ENCODE measurements at regions not wholly inside any gene's neighbourhood (a gene's known extent, or its start where the extent isn't known, plus 50 kb on each side); places are given as distances from the start of the nearest gene placed in this dataset.
"Not testable (repeated sequence)": the region's sequence is repeated elsewhere in the genome, so short reads cannot be mapped to it uniquely, and the experiment has no call there.

DNA sequence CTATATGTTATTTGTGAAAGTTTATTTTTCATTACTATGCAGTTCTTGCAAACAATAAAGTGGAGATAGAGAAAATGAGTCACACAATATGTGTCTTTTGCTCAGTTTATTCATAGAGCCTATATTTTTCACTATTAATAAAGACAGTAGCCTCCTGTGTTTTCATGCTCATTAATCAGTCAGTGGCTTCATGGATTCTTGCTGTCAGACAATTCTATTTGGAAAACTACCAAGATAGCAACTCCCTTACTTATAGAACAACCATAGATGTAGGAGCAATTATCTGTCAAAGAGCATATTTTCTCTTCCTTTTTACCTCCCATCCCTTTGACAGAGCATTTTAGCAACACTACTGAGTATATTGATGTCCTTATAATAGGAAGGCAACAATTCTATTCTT, 132.7 kb upstream of the CALCR start:
- Histone ChIP-seq H3K4me1 (ENCODE audit: insufficient read depth, low read length) (no peaks in the 10 kb centered on the region), H3K4me3 (replicated peaks in 1 of 3; ENCODE audit: insufficient read depth in 1 of 3, low read depth in 2 of 3, low read length in 3 of 3) (no peak overlapping the region), H3K27me3 (ENCODE audit: control insufficient read depth in 1 of 2, insufficient read depth in 2 of 2, low read length in 2 of 2) (no peaks in the 10 kb centered on the region), H4K20me1 (ENCODE audit: insufficient read depth, low read length) (no peaks in the 10 kb centered on the region), H3K27ac (ENCODE audit: extremely low read length, insufficient read depth, low read length) (no peak overlapping the region), H2AFZ (ENCODE audit: low read length) (no peak overlapping the region), H3K4me2 (ENCODE audit: low read depth, low read length) (no peak overlapping the region), H3K79me2 (ENCODE audit: insufficient read depth, low read length) (no peaks in the 10 kb centered on the region), H3K9me3 (ENCODE audit: low read length) (no peaks in the 10 kb centered on the region), H3K36me3 (replicated peaks in 1 of 2; ENCODE audit: control insufficient read depth in 1 of 2, insufficient read depth in 2 of 2, low read length in 2 of 2) (no peaks in the 10 kb centered on the region), H3K9ac (ENCODE audit: insufficient read depth, low read depth, low read length) (no peak overlapping the region)
- FAIRE-seq (no peak), DNase-seq (ENCODE audit: low spot score) (no peak), ATAC-seq (no peak)
- BruUV-seq (replicated peaks): no TSS peak
- intact Hi-C loops (cut with micrococcal nuclease; ENCODE audit: unreplicated experiment): no loop called here
- TF ChIP-seq RARG (CRISPR knock-in tag; IDR thresholded peaks at IDR 0.05; ENCODE audit: low read depth) (no peak), REL (CRISPR knock-in tag; conservative IDR thresholded peaks at IDR 0.05) (no peak), FLYWCH1 (CRISPR knock-in tag; IDR thresholded peaks at IDR 0.05) (no peak), RXRA (CRISPR knock-in tag; IDR thresholded peaks at IDR 0.05) (no peak), ARHGAP35 (CRISPR knock-in tag; IDR thresholded peaks at IDR 0.05; ENCODE audit: borderline replicate concordance) (no peak), ZNF670 (CRISPR knock-in tag; IDR thresholded peaks at IDR 0.05; ENCODE audit: borderline replicate concordance) (no peak), ZNF563 (CRISPR knock-in tag; IDR thresholded peaks at IDR 0.05) (no peak), ZBTB8A (CRISPR knock-in tag; IDR thresholded peaks at IDR 0.05; ENCODE audit: borderline replicate concordance, low read depth) (no peak), ZNF232 (CRISPR knock-in tag; IDR thresholded peaks at IDR 0.05; ENCODE audit: borderline replicate concordance) (no peak), SETDB1 (CRISPR knock-in tag; IDR thresholded peaks at IDR 0.05; ENCODE audit: borderline replicate concordance) (no peak), ZNF550 (CRISPR knock-in tag; IDR thresholded peaks at IDR 0.05; ENCODE audit: borderline replicate concordance) (no peak), GABPB1 (CRISPR knock-in tag; IDR thresholded peaks at IDR 0.05) (no peak)
- TF ChIP-seq, protein P1, sequence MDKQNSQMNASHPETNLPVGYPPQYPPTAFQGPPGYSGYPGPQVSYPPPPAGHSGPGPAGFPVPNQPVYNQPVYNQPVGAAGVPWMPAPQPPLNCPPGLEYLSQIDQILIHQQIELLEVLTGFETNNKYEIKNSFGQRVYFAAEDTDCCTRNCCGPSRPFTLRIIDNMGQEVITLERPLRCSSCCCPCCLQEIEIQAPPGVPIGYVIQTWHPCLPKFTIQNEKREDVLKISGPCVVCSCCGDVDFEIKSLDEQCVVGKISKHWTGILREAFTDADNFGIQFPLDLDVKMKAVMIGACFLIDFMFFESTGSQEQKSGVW (CRISPR knock-in tag; IDR thresholded peaks at IDR 0.05; ENCODE audit: borderline replicate concordance): no peak
- TF ChIP-seq, protein P2, sequence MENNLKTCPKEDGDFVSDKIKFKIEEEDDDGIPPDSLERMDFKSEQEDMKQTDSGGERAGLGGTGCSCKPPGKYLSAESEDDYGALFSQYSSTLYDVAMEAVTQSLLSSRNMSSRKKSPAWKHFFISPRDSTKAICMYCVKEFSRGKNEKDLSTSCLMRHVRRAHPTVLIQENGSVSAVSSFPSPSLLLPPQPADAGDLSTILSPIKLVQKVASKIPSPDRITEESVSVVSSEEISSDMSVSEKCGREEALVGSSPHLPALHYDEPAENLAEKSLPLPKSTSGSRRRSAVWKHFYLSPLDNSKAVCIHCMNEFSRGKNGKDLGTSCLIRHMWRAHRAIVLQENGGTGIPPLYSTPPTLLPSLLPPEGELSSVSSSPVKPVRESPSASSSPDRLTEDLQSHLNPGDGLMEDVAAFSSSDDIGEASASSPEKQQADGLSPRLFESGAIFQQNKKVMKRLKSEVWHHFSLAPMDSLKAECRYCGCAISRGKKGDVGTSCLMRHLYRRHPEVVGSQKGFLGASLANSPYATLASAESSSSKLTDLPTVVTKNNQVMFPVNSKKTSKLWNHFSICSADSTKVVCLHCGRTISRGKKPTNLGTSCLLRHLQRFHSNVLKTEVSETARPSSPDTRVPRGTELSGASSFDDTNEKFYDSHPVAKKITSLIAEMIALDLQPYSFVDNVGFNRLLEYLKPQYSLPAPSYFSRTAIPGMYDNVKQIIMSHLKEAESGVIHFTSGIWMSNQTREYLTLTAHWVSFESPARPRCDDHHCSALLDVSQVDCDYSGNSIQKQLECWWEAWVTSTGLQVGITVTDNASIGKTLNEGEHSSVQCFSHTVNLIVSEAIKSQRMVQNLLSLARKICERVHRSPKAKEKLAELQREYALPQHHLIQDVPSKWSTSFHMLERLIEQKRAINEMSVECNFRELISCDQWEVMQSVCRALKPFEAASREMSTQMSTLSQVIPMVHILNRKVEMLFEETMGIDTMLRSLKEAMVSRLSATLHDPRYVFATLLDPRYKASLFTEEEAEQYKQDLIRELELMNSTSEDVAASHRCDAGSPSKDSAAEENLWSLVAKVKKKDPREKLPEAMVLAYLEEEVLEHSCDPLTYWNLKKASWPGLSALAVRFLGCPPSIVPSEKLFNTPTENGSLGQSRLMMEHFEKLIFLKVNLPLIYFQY (CRISPR knock-in tag; IDR thresholded peaks at IDR 0.05; ENCODE audit: borderline replicate concordance): no peak
- CTCF ChIA-PET (ENCODE audit: low intra/inter-chr PET ratio, low total read pairs): no interaction called here
- in situ Hi-C loops (cut with HindIII; ENCODE audit: extremely low pct_ligation_motif_present, low pct_unique_long_range_greater_than_20kb): no loop called here
- POLR2A ChIA-PET: no interaction called here

DNA sequence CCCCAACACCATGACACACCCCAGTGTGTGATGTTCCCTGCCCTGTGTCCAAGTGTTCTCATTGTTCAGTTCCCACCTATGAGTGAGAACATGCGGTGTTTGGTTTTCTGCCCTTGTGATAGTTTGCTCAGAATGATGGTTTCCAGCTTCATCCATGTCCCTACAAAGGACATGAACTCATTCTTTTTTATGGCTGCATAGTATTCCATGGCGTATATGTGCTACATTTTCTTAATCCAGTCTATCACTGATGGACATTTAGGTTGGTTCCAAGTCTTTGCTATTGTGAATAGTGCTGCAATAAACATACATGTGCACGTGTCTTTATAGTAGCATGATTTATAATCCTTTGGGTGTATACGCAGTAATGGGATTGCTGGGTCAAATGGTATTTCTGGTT, 131.6 kb upstream of the CALCR start:
- DNase-seq (ENCODE audit: low spot score); H3K4me3 ChIP-seq (replicated peaks in 1 of 3; ENCODE audit: insufficient read depth in 1 of 3, low read depth in 2 of 3, low read length in 3 of 3); CTCF ChIA-PET (ENCODE audit: low intra/inter-chr PET ratio, low total read pairs); in situ Hi-C loops (cut with HindIII; ENCODE audit: extremely low pct_ligation_motif_present, low pct_unique_long_range_greater_than_20kb); H3K4me1 ChIP-seq (ENCODE audit: insufficient read depth, low read length); H3K79me2 ChIP-seq (ENCODE audit: insufficient read depth, low read length); ATAC-seq; H3K27me3 ChIP-seq (ENCODE audit: control insufficient read depth in 1 of 2, insufficient read depth in 2 of 2, low read length in 2 of 2); H3K36me3 ChIP-seq (replicated peaks in 1 of 2; ENCODE audit: control insufficient read depth in 1 of 2, insufficient read depth in 2 of 2, low read length in 2 of 2); BruUV-seq (replicated peaks); H3K27ac ChIP-seq (ENCODE audit: extremely low read length, insufficient read depth, low read length); H4K20me1 ChIP-seq (ENCODE audit: insufficient read depth, low read length); FAIRE-seq; H2AFZ ChIP-seq (ENCODE audit: low read length); intact Hi-C loops (cut with micrococcal nuclease; ENCODE audit: unreplicated experiment); POLR2A ChIA-PET; H3K4me2 ChIP-seq (ENCODE audit: low read depth, low read length); H3K9me3 ChIP-seq (ENCODE audit: low read length); H3K9ac ChIP-seq (ENCODE audit: insufficient read depth, low read depth, low read length): not testable (repeated sequence)
- 41% methylated on average over 4 of the region's 4 CpGs for WGBS (ENCODE audit: low lambda C conversion rate)

All from HepG2 (cell line).